GM12875 (cell line): ENCODE measurements at regions not wholly inside any gene's neighbourhood (a gene's known extent, or its start where the extent isn't known, plus 50 kb on each side); places are given as distances from the start of the nearest gene placed in this dataset.

ENCODE experiments used
- H3K4me3 ChIP-seq: one replicate; pipeline ENCODE4 v1.5.1; 2011; ENCODE audit warnings: low read depth, low read length, control low read depth
- TF ChIP-seq, protein P1 (sequence below): IDR thresholded peaks from 2 replicates; pipeline ENCODE4 v1.5.1; 2011; ENCODE audit warnings: low read depth, mild to moderate bottlenecking, control low read depth, inconsistent platforms, low read length, moderate library complexity, borderline replicate concordance; ENCODE audit not compliant: insufficient read depth

DNA sequence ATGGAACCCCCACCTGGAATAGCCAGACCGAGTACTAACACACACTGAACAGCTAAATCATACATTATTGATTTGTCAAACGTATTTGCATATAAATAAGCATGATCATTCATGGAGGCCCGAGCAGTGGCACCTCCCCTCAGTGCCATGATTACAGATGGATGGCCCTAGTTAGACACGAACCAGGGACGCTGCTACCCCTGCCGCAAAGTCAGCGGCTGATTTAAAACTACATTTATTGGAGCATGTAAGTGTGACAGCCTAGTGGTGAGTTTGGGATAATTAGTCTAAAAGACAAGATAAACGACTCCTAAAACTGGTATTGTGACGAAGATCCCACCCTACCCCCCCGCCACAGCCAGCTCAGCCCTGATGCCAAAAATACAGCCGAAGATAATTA lies 159.1 kb upstream of the MAFB start:
- TF ChIP-seq, protein P1, sequence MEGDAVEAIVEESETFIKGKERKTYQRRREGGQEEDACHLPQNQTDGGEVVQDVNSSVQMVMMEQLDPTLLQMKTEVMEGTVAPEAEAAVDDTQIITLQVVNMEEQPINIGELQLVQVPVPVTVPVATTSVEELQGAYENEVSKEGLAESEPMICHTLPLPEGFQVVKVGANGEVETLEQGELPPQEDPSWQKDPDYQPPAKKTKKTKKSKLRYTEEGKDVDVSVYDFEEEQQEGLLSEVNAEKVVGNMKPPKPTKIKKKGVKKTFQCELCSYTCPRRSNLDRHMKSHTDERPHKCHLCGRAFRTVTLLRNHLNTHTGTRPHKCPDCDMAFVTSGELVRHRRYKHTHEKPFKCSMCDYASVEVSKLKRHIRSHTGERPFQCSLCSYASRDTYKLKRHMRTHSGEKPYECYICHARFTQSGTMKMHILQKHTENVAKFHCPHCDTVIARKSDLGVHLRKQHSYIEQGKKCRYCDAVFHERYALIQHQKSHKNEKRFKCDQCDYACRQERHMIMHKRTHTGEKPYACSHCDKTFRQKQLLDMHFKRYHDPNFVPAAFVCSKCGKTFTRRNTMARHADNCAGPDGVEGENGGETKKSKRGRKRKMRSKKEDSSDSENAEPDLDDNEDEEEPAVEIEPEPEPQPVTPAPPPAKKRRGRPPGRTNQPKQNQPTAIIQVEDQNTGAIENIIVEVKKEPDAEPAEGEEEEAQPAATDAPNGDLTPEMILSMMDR: no peak
- H3K4me3 ChIP-seq: no peak overlapping the region

DNA sequence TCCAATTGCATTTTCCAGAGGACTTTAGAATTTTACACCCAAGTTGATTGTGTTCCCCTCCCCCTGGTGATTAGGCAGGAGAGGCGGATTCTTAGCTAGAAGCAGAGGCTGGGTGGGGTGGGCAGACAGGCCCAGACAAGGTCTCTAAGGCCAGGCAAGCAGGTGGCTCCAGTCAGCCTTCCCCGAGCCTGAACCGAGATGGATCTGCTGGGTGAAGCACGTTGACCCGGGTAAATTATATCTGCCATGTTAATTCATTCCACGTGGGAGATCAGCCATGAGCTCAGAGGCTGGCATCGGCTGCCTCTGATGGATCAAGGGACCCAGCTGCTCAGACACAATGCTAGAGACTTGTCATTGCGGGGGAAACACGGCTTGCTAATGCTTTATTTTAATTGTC lies 159.5 kb upstream of the MAFB start:
- no peak overlapping the region for H3K4me3 ChIP-seq
- TF ChIP-seq, protein P1: no peak

DNA sequence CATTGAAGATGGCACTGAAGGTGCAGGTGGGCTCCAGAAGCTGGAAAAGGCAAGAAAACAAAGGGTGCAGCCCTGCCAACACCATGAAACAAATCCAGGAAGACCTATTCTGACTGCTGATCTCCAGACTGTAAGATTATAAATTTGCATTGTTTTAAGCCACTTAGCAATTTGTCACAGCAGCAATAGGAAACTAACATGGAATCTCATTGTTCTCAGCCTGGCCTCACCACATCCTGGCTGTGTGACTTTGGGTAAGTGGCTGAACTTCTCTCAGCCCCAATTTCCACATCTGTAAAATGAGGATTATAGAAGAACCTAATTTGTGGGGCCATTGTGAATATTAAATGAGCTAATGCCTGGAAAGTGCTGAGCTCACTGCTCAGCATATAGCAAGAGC lies 160.4 kb upstream of the MAFB start:
- no peak overlapping the region for H3K4me3 ChIP-seq
- TF ChIP-seq, protein P1: no peak

DNA sequence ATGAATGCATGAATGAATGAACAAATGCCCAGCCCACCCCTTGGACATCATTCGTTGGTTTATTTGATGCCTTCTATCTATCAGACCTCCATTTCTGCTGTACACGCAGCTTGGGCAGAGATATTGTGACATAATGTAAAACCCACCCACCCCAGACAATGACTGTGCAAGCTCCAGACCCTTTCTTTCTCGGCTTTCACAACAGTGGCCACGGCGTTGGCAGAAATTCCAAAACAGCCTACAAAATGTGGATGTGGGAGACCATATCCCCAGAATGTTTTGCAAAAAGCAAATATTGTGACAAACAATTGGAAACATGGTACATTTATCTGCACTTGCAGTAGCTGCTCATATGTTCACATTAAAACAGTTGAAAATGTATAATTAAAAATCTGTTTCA lies 162.0 kb upstream of the MAFB start:
- TF ChIP-seq, protein P1: no peak

DNA sequence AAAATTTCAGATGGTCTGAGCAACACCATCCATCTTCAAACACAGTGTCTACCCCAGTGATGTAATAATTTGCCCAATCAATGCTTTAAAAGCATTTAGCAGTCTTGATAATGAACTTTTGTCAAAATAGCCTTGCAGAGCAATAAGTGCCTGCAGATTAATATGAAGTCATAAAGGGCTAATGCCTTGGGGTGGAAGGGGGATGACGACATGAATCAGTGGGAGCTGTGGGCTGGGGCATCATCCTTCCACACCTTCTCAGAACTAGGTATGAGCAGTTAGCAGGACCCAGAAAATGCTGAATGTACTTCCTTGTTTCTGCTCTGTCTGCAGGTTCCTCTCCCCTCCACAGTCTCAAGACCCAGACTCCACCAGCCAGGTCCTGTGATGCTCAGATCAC lies 166.2 kb upstream of the MAFB start:
- TF ChIP-seq, protein P1: no peak
- H3K4me3 ChIP-seq: no peak overlapping the region

More for the DNA sequence above, 162.0 kb upstream of the MAFB start:
- no peak overlapping the region for H3K4me3 ChIP-seq

DNA sequence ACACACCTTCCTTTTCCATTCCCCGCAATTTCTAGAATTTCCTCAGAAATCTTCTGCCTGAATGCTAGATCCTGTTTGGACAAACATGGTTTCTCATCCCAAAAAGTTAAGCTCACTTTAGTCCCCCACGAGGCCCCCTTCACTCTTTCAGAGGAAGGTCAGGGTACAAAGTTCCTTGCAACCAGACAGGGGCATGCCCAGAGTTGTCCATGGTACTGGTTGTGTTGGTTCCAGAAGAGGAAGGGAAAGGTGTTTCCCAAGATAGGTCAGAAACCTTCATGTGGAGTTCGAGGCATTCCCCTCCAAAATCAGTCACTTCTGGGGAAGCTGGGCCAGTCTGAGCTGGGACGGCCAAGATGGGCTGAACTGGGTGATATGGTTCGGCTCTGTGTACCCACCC lies 167.6 kb upstream of the MAFB start:
- H3K4me3 ChIP-seq: no peak overlapping the region
- TF ChIP-seq, protein P1: no peak

DNA sequence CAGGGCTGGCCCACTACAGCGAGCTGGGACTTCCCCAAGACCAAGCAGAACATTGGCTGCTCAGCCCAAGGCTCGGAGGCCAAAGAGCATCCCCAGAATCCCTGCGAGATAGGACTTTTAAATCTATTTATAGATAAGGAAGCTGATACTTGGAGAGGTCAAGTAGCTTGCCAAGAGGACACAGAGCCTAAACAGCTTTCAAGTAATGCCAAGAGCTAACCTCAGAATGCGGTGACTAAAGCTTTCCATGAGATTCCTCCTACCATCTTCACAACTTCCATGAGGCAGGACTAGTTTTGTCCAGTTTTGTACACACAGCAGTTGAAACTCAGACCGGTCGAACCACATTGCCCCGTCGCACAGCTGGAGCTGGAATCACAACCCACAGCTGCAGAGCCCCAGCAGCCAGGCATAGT lies 168.1 kb upstream of the TOP1 start:
- TF ChIP-seq, protein P1: no peak
- H3K4me3 ChIP-seq: no peak overlapping the region
